ENCODE measurements at regions not wholly inside any gene's neighbourhood (a gene's known extent, or its start where the extent isn't known, plus 50 kb on each side); places are given as distances from the start of the nearest gene placed in this dataset.

DNA sequence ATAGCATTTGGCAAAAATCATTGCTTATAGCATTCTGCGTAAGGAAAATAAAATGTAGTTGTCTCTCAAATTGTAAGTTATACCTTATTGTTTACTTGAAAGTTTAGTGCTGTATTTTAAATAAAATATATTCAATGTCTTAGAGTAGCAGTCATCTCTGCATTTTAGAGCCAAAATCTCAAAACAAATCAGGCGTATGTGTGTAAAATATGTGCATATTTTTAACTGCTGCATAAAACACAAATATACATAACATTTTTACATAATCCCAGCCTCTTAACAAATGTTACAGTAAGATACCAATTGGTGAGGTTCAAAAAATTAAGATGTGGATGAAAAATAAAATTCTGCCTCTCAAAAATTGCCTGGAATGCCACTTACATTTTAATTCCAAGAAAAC, 145.8 kb upstream of the AGA start:
- TF ChIP-seq CEBPB (IDR thresholded peaks at IDR 0.05; ENCODE audit: low read depth, low read length), result no peak
- TF ChIP-seq RFX5 (IDR thresholded peaks at IDR 0.05; ENCODE audit: low read depth, low read length), result no peak
- TF ChIP-seq SMC3 (IDR thresholded peaks at IDR 0.05; ENCODE audit: low read depth, low read length), result no peak

Measured in IMR-90 (cell line).